GM06990 (cell line): ENCODE measurements at regions not wholly inside any gene's neighbourhood (a gene's known extent, or its start where the extent isn't known, plus 50 kb on each side); places are given as distances from the start of the nearest gene placed in this dataset.

Source experiments
- DNase-seq: peaks from one replicate; pipeline ENCODE4 v3.0.0-alpha.2; 2011; ENCODE audit not compliant: insufficient read length; ENCODE audit errors: extremely low read depth
- H3K27me3 ChIP-seq: replicated peaks from 2 replicates; pipeline ENCODE4 v1.6.0; 2011; ENCODE audit warnings: low read length; ENCODE audit not compliant: control insufficient read depth, insufficient read depth
- H3K36me3 ChIP-seq: 2 replicates; pipeline ENCODE4 v1.5.1; 2011; ENCODE audit warnings: low read length; ENCODE audit not compliant: control insufficient read depth, insufficient read depth
- H3K4me3 ChIP-seq: replicated peaks from 2 replicates; pipeline ENCODE4 v1.5.1; 2011; ENCODE audit warnings: low read depth, mild to moderate bottlenecking, control low read depth, low read length
- TF ChIP-seq, protein P1 (sequence below): IDR thresholded peaks from 2 replicates; pipeline ENCODE4 v1.5.1; 2011; ENCODE audit warnings: low read length, control low read depth, mild to moderate bottlenecking, inconsistent platforms; ENCODE audit not compliant: insufficient read depth, poor library complexity, severe bottlenecking

DNA sequence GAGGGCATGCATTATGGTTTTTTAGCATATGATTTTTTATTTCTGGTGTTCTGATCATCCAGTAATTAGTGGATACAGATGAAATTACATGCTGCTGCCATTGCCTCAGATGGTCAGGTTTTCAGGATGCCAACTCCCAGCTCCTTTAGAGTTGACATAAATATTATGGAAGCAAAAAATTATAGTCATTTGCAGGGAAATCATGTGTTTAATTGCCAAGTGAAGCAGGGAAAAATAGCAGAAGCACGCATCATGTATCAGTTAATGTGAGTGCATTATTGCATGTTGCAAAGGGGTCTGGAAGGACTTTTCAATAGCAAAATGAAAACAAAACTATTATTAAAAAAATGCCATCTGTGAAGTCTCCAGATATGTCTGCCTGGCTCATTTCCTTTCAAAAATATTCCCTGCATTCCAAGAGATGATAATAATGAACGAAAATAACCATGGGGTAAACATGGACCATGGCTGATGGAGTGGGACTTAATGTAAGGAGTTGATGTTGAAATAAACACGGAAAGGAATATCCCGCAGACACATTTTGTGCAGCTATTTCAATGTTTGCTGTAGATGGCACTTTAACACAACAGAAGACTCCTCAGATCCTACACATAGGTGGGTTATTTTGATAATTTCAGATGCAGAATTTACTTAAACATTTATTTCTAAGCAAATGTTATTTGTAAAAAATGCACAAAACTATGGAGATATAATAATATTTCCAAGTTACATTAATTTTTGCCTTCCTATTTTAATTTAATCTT lies 87.7 kb upstream of the DYNAP start:
- H3K4me3 ChIP-seq = no peak overlapping the region
- no peaks in the 10 kb centered on the region; the same call in 1 of the 2 replicates for H3K27me3 ChIP-seq
- TF ChIP-seq, protein P1, sequence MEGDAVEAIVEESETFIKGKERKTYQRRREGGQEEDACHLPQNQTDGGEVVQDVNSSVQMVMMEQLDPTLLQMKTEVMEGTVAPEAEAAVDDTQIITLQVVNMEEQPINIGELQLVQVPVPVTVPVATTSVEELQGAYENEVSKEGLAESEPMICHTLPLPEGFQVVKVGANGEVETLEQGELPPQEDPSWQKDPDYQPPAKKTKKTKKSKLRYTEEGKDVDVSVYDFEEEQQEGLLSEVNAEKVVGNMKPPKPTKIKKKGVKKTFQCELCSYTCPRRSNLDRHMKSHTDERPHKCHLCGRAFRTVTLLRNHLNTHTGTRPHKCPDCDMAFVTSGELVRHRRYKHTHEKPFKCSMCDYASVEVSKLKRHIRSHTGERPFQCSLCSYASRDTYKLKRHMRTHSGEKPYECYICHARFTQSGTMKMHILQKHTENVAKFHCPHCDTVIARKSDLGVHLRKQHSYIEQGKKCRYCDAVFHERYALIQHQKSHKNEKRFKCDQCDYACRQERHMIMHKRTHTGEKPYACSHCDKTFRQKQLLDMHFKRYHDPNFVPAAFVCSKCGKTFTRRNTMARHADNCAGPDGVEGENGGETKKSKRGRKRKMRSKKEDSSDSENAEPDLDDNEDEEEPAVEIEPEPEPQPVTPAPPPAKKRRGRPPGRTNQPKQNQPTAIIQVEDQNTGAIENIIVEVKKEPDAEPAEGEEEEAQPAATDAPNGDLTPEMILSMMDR = no peak
- no peak for DNase-seq
- no peaks in the 10 kb centered on the region for H3K36me3 ChIP-seq

DNA sequence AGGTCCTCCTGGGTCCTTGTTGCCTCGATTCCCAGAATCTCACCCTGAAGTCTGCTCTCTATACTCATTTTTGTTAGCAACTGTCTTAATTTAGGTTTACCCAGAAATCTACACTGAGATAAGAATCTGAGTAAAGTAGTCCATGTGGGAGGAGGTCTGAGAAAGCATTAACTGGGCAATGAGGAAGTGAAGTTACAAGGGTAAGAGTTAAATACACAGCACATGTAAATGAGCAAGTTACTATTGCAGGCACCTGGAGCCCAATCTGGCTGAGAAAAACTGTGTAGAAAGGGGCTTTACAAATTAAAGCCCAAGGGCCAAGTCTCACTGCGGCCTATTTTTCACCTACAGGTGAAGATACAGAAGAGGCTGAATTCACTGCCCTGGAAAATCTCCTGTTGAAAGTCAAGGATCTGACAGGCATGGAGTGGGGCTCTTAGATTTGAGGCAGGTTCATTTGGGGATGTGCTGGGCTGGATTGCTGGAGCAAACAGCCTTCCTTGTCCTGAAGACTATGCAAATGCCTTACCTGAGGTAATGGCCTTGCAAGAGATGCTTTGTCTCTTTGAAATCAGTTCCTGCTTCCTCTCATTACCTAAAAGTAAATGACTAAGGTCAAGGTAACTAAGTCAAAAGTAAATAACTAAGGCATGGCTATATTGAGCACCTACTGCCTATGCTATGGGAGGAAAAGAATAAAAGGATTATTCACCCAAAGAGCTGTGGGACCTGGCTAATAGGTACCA lies 84.4 kb upstream of the DYNAP start:
- TF ChIP-seq, protein P1 = no peak
- no peak for DNase-seq
- Histone ChIP-seq H3K36me3 (no peaks in the 10 kb centered on the region), H3K4me3 (no peak overlapping the region), H3K27me3 (no peaks in the 10 kb centered on the region; the same call in 1 of the 2 replicates)

DNA sequence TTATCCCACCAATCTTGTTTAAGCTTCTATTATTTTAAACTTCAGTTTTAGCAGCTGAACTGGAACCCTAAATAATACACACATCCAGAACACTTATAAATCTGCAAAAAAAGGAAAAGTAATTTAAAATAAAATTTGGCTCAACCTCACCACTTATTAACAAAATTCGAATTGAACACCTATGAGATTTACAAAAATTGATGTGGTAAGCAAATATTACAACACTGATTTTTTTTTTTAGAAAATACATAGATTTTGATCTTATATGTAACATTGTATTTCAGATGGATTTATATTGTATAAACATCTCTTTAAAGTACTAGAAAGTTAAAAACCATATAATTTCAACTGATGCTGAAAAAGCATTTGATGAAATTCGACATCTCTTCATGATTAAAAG lies 81.3 kb upstream of the DYNAP start:
- Histone ChIP-seq H3K4me3 (no peak overlapping the region), H3K27me3 (no peaks in the 10 kb centered on the region; the same call in 1 of the 2 replicates), H3K36me3 (no peaks in the 10 kb centered on the region)
- DNase-seq = no peak
- TF ChIP-seq, protein P1 = no peak

DNA sequence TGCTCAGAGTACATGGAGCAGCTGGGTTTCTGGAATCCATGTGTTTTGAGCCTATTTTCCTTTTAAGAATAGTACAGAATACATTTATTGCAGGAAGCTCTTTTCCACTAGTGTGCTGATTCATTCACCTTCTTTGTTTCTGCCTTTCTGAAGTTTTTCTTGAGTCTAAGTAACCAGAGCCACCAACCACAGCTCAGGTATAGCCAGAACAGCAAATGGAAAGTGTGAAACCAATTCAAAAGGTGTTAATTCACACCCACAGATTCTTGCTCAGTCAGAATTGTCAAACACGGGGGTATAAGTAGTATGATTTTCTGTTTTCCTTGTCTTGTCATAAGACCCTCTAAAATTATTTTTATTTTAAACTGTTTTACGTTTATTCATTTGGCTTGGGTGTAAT lies 75.9 kb upstream of the DYNAP start:
- Histone ChIP-seq H3K4me3 (no peak overlapping the region), H3K27me3 (no peaks in the 10 kb centered on the region), H3K36me3 (no peaks in the 10 kb centered on the region)
- TF ChIP-seq, protein P1 = no peak
- DNase-seq = no peak

DNA sequence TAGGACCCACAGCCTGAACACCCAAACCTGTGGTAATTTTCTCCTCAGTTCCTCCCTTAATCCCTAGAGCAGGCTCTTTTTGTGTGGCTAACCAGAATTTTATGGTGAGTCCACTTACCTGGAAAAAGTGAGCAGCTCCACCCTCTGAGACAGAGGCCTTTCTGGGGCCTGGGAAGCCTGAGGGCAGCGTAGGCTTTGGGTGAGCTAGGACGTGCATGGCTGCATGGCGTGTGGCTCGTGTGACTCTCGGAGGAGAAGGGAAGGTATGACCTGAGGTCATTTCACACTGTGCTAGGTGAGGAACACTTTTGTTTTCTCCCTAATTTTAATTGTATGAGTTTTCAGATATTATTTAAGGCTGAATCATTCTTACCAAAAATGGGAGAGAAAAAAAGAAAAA lies 73.5 kb upstream of the DYNAP start:
- no peaks in the 10 kb centered on the region for H3K36me3 ChIP-seq
- no peak for DNase-seq
- H3K27me3 ChIP-seq = no peaks in the 10 kb centered on the region
- H3K4me3 ChIP-seq = no peak overlapping the region
- TF ChIP-seq, protein P1 = no peak
